SK-N-SH (cell line): ENCODE measurements at regions not wholly inside any gene's neighbourhood (a gene's known extent, or its start where the extent isn't known, plus 50 kb on each side); places are given as distances from the start of the nearest gene placed in this dataset.

Experiments
- CTCF ChIA-PET: fragments of 300-600, 350-600 bp; formaldehyde crosslinking; extraction: SDS; loops from one replicate; lab custom pipeline; 2021; lab: Yijun Ruan, JAX
- POLR2A ChIA-PET: fragments of 350-600 bp; sonication (Branson Sonifier 250); formaldehyde crosslinking; extraction: SDS; loops from one replicate; lab custom pipeline; 2020; ENCODE audit warnings: antibody characterized with exemption, inconsistent platforms; lab: Yijun Ruan, JAX
- DNase-seq: peaks from one replicate; pipeline ENCODE4 v3.0.0; 2012
- H2AFZ ChIP-seq: fragments of 200-600 bp; sonication (generic); 2 replicates; pipeline ENCODE4 v1.8.1; 2016; ENCODE audit warnings: antibody characterized with exemption, mild to moderate bottlenecking, low read depth
- H3F3A ChIP-seq: fragments of 200-600 bp; sonication (generic); replicated peaks from 2 replicates; pipeline ENCODE3; 2016; ENCODE audit warnings: antibody characterized with exemption, mild to moderate bottlenecking; ENCODE audit not compliant: insufficient read depth
- H3K27ac ChIP-seq, 2 experiments: fragments of 200-500 bp in 1 of 2; fragments of 200-600 bp in 1 of 2; sonication (Bioruptor generic) in 1 of 2; sonication (generic), shearing (Covaris generic) in 1 of 2; 2 replicates each; pipeline versions ENCODE4 v1.5.1 to v1.6.1; 2014 to 2016; ENCODE audit warnings: low read depth in 2 of 2, inconsistent platforms in 1 of 2, low read length in 1 of 2, mild to moderate bottlenecking in 1 of 2, mixed read lengths in 1 of 2
- H3K27me3 ChIP-seq: fragments of 200-600 bp; sonication (generic), shearing (Covaris generic); 2 replicates; pipeline ENCODE4 v1.6.1; 2016; ENCODE audit warnings: mixed run types; ENCODE audit not compliant: insufficient read depth
- H3K36me3 ChIP-seq, 2 experiments: fragments of 200-500 bp in 1 of 2; fragments of 200-600 bp in 1 of 2; sonication (Bioruptor generic) in 1 of 2; sonication (generic) in 1 of 2; replicated peaks in 1 of 2; 2 replicates each; pipeline versions ENCODE3 to v1.5.1; 2014 to 2016; ENCODE audit warnings: low read length in 1 of 2, mild to moderate bottlenecking in 1 of 2; ENCODE audit not compliant: insufficient read depth in 2 of 2, control insufficient read depth in 1 of 2
- H3K4me1 ChIP-seq, 2 experiments: fragments of 200-500 bp in 1 of 2; fragments of 200-600 bp in 1 of 2; sonication (Bioruptor generic) in 1 of 2; sonication (generic), shearing (Covaris generic) in 1 of 2; 2 replicates each; pipeline versions ENCODE4 v1.5.1 to v1.6.1; 2014 to 2016; ENCODE audit warnings: low read depth in 1 of 2, low read length in 1 of 2, mixed run types in 1 of 2; ENCODE audit not compliant: insufficient read depth in 2 of 2, control insufficient read depth in 1 of 2
- H3K4me2 ChIP-seq: fragments of 200-600 bp; sonication (generic), shearing (Covaris generic); 2 replicates; pipeline ENCODE4 v1.6.1; 2017; ENCODE audit warnings: mixed run types
- H3K4me3 ChIP-seq, 2 experiments: fragments of 200-500 bp in 1 of 2; fragments of 200-600 bp in 1 of 2; sonication (Bioruptor generic) in 1 of 2; sonication (generic), shearing (Covaris generic) in 1 of 2; 2 replicates each; pipeline versions ENCODE4 v1.5.1 to v1.8.1; 2014 to 2016; ENCODE audit warnings: low read depth in 2 of 2, inconsistent platforms in 1 of 2, low read length in 1 of 2, mild to moderate bottlenecking in 1 of 2, mixed read lengths in 1 of 2, moderate library complexity in 1 of 2
- H3K79me2 ChIP-seq: fragments of 200-600 bp; sonication (generic); 2 replicates; pipeline ENCODE4 v1.8.1; 2017; ENCODE audit warnings: mild to moderate bottlenecking; ENCODE audit not compliant: insufficient read depth
- H3K9ac ChIP-seq: fragments of 200-600 bp; sonication (generic); 2 replicates; pipeline ENCODE4 v1.6.1; 2017; ENCODE audit warnings: mixed run types
- H3K9me2 ChIP-seq: fragments of 200-600 bp; sonication (generic); 2 replicates; pipeline ENCODE4 v1.6.1; 2017; ENCODE audit warnings: mixed run types
- H3K9me3 ChIP-seq: fragments of 200-600 bp; sonication (generic); 2 replicates; pipeline ENCODE4 v1.6.1; 2017; ENCODE audit warnings: mixed run types, mild to moderate bottlenecking, moderate library complexity
- H4K20me1 ChIP-seq: fragments of 200-600 bp; sonication (generic); 2 replicates; pipeline ENCODE4 v1.6.1; 2017; ENCODE audit warnings: mild to moderate bottlenecking, mixed run types; ENCODE audit not compliant: insufficient read depth
- CHD2 ChIP-seq: fragments of 150-350 bp; IDR thresholded peaks from 2 replicates; pipeline ENCODE4 v1.6.1; 2018; ENCODE audit warnings: low read length; ENCODE audit not compliant: partially characterized antibody
- EZH2phosphoT487 ChIP-seq: fragments of 200-600 bp; sonication (generic); IDR thresholded peaks from 2 replicates; pipeline ENCODE4 v1.6.1; 2017; ENCODE audit warnings: low read depth, mixed run types, mild to moderate bottlenecking, antibody characterized with exemption, moderate library complexity, borderline replicate concordance
- FOXM1 ChIP-seq: IDR thresholded peaks from 2 replicates; pipeline ENCODE4 v1.4.0; 2012; ENCODE audit warnings: low read depth, mild to moderate bottlenecking
- GABPA ChIP-seq: IDR thresholded peaks from 2 replicates; pipeline ENCODE4 v1.4.0; 2012; ENCODE audit warnings: low read depth, mild to moderate bottlenecking
- GATA2 ChIP-seq: sonication (generic); formaldehyde crosslinking; IDR thresholded peaks from 2 replicates; pipeline ENCODE4 v1.5.0; 2020; ENCODE audit warnings: mild to moderate bottlenecking, missing genetic modification reagents
- MEF2A ChIP-seq: IDR thresholded peaks from 2 replicates; pipeline ENCODE4 v1.4.0; 2012; ENCODE audit warnings: low read depth, borderline replicate concordance
- NFIC ChIP-seq: IDR thresholded peaks from 2 replicates; pipeline ENCODE4 v1.4.0; 2012; ENCODE audit warnings: borderline replicate concordance
- NRF1 ChIP-seq: IDR thresholded peaks from 2 replicates; pipeline ENCODE4 v1.6.1; 2012; ENCODE audit warnings: low read depth, mild to moderate bottlenecking, low read length
- RCOR1 ChIP-seq: fragments of 150-350 bp; IDR thresholded peaks from 2 replicates; pipeline ENCODE4 v1.6.1; 2017; ENCODE audit warnings: antibody characterized with exemption, low read length
- RFX5 ChIP-seq: IDR thresholded peaks from 2 replicates; pipeline ENCODE4 v1.6.1; 2012; ENCODE audit warnings: mild to moderate bottlenecking, improper control_type of control experiment, low read length
- TAF1 ChIP-seq: IDR thresholded peaks from 2 replicates; pipeline ENCODE4 v1.6.1; 2012; ENCODE audit warnings: low read depth, mild to moderate bottlenecking, low read length, moderate library complexity, borderline replicate concordance
- TEAD4 ChIP-seq: IDR thresholded peaks from 2 replicates; pipeline ENCODE4 v1.4.0; 2012; ENCODE audit warnings: mild to moderate bottlenecking, borderline replicate concordance; ENCODE audit not compliant: insufficient read depth
- WGBS: methylation state at CpG from one replicate; pipeline ENCODE4 v1.1.6; 2017; ENCODE audit warnings: low lambda C conversion rate; 5-methylcytosine and 5-hydroxymethylcytosine counted together
- TF ChIP-seq, protein P1 (sequence below): IDR thresholded peaks from 2 replicates; pipeline ENCODE4 v1.4.0; 2012; ENCODE audit warnings: low read depth, borderline replicate concordance
- TF ChIP-seq, protein P2 (sequence below): IDR thresholded peaks from 2 replicates; pipeline ENCODE4; 2012
- TF ChIP-seq, protein P3 (sequence below): IDR thresholded peaks from 2 replicates; pipeline ENCODE4 v1.4.0; 2012; ENCODE audit warnings: low read depth, borderline replicate concordance

DNA sequence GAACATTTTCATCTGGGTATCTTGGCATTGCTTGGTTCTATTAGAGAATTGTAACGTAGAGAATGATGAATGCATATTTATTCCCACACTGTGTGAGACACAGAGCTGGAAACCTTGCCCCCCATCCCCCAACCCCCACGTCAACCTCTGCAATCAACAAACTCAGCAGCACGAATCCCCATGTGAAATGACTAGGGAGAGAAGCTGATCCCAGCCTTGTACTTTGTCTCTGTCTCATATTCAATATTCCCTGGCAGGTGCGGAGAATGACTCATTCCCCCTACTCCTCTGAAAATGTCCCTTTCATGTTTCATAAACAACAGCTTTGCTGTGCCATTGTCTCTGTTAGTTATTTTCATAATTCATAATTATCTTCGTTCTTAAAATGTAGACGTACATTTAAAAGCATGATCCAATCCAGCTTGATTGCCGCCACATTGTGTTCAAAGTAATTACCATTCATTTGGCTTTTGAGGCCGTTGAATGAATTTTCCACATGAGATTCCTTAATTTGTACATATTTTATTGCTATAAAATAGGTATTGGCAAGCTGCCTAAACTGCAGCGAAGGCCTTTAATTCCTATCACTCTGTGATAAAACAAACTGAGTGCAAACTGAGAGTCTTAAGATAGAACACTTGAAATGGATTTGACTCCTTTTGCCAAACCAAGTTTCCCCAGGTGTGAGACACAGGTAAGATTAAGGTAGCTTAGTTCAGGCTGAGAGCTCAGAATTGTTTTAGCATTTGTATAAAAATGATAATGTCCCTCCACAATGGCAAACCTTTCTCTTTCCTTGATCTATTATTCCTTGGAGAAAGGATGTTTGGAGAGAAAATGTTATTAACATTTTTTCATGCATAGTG, 920.2 kb downstream of the TYW1 start:
- Histone ChIP-seq H3K36me3 (no peaks in the 10 kb centered on the region), H3K9me3 (no peaks in the 10 kb centered on the region), H3F3A (no peaks in the 10 kb centered on the region), H3K27me3 (no peaks in the 10 kb centered on the region), H2AFZ (no peak overlapping the region), H3K4me2 (no peak overlapping the region), H3K9me2 (no peaks in the 10 kb centered on the region), H3K27ac (no peak overlapping the region), H3K79me2 (no peaks in the 10 kb centered on the region), H3K9ac (no peak overlapping the region), H3K4me1 (no peaks in the 10 kb centered on the region), H4K20me1 (no peaks in the 10 kb centered on the region), H3K4me3 (no peak overlapping the region)
- POLR2A ChIA-PET = no interaction called here
- WGBS = 36% methylated on average over 9 of the region's 9 CpGs
- no peak for DNase-seq
- TF ChIP-seq RCOR1 (no peak), NRF1 (no peak)
- CTCF ChIA-PET = interaction anchor here (0.7 kb wide), 1 partner anchor 10 kb away, joined by 3 read pairs; no protein-coding TSS in a partner anchor

DNA sequence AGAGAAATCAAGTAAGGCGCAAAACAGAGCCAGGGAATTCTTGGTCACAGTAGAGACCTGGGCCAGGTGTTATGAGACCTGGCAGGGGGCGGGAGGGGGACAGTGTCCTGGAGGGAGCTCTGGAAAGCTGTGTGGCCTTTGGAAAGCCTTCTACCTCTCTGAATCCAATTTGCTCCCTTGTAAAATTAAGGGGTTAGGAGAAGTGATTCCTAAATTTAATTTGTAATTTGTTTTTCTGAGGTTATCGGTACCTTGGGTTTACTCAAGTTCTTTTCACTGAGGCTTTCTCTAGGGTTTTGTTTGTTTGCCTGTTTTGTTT, 920.8 kb downstream of the TYW1 start:
- CTCF ChIA-PET = interaction anchor here (0.7 kb wide), 1 partner anchor 11 kb away, joined by 3 read pairs; no protein-coding TSS in a partner anchor

DNA sequence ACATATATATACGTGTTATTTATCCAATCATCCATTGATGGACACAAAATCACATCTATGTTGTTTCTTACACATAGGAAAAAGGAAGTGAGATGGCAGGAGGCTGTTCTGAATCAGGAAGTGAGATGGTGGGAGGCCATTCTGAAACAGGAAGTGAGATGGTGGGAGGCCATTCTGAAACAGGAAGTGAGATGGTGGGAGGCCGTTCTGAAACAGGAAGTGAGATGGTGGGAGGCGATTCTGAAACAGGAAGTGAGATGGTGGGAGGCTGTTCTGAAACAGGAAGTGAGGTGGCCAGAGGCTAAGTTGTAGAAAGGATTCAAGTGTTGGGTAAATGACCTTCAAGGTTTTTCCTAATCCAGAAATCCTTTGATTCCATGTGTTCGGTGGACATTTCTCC, 921.5 kb downstream of the TYW1 start:
- Histone ChIP-seq H3K4me3 (no peak overlapping the region), H2AFZ (no peak overlapping the region), H4K20me1 (no peaks in the 10 kb centered on the region), H3K36me3 (no peaks in the 10 kb centered on the region), H3K27ac (no peak overlapping the region), H3K9me2 (no peaks in the 10 kb centered on the region), H3K27me3 (no peaks in the 10 kb centered on the region), H3K79me2 (no peaks in the 10 kb centered on the region), H3K4me1 (no peaks in the 10 kb centered on the region), H3F3A (no peaks in the 10 kb centered on the region), H3K9ac (no peak overlapping the region), H3K9me3 (no peaks in the 10 kb centered on the region), H3K4me2 (no peak overlapping the region)
- POLR2A ChIA-PET = no interaction called here
- CTCF ChIA-PET = no interaction called here
- no peak for DNase-seq
- WGBS = 39% methylated on average over 4 of the region's 4 CpGs
- TF ChIP-seq EZH2phosphoT487 = no peak
- no peak for TF ChIP-seq FOXM1
- no peak for TF ChIP-seq GATA2 (CRISPR knock-in tag)
- no peak for TF ChIP-seq NRF1
- TF ChIP-seq TEAD4 = no peak
- TF ChIP-seq GABPA = no peak
- TF ChIP-seq RFX5 = no peak
- TF ChIP-seq, protein P1, sequence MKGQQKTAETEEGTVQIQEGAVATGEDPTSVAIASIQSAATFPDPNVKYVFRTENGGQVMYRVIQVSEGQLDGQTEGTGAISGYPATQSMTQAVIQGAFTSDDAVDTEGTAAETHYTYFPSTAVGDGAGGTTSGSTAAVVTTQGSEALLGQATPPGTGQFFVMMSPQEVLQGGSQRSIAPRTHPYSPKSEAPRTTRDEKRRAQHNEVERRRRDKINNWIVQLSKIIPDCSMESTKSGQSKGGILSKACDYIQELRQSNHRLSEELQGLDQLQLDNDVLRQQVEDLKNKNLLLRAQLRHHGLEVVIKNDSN = no peak
- TF ChIP-seq, protein P2, sequence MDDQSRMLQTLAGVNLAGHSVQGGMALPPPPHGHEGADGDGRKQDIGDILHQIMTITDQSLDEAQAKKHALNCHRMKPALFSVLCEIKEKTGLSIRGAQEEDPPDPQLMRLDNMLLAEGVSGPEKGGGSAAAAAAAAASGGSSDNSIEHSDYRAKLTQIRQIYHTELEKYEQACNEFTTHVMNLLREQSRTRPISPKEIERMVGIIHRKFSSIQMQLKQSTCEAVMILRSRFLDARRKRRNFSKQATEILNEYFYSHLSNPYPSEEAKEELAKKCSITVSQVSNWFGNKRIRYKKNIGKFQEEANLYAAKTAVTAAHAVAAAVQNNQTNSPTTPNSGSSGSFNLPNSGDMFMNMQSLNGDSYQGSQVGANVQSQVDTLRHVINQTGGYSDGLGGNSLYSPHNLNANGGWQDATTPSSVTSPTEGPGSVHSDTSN = no peak
- no peak for TF ChIP-seq MEF2A
- TF ChIP-seq CHD2 = no peak

More for the DNA sequence above, 920.8 kb downstream of the TYW1 start:
- no peaks in the 10 kb centered on the region for H3F3A ChIP-seq
- H3K36me3 ChIP-seq = no peaks in the 10 kb centered on the region
- no peak overlapping the region for H2AFZ ChIP-seq
- H3K4me3 ChIP-seq = no peak overlapping the region
- whole genome bisulfite sequencing = 41% methylated on average over 3 of the region's 3 CpGs
- H3K79me2 ChIP-seq = no peaks in the 10 kb centered on the region
- POLR2A ChIA-PET = no interaction called here
- H3K27me3 ChIP-seq = no peaks in the 10 kb centered on the region
- no peak overlapping the region for H3K9ac ChIP-seq
- TF ChIP-seq NFIC = no peak
- TF ChIP-seq TAF1 = no peak
- TF ChIP-seq, protein P3, sequence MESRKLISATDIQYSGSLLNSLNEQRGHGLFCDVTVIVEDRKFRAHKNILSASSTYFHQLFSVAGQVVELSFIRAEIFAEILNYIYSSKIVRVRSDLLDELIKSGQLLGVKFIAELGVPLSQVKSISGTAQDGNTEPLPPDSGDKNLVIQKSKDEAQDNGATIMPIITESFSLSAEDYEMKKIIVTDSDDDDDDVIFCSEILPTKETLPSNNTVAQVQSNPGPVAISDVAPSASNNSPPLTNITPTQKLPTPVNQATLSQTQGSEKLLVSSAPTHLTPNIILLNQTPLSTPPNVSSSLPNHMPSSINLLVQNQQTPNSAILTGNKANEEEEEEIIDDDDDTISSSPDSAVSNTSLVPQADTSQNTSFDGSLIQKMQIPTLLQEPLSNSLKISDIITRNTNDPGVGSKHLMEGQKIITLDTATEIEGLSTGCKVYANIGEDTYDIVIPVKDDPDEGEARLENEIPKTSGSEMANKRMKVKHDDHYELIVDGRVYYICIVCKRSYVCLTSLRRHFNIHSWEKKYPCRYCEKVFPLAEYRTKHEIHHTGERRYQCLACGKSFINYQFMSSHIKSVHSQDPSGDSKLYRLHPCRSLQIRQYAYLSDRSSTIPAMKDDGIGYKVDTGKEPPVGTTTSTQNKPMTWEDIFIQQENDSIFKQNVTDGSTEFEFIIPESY = no peak
- H3K9me3 ChIP-seq = no peaks in the 10 kb centered on the region
- H3K27ac ChIP-seq = no peak overlapping the region
- no peaks in the 10 kb centered on the region for H3K9me2 ChIP-seq
- no peak for DNase-seq
- H3K4me2 ChIP-seq = no peak overlapping the region
- no peaks in the 10 kb centered on the region for H4K20me1 ChIP-seq
- H3K4me1 ChIP-seq = no peaks in the 10 kb centered on the region
